ENCODE measurements at regions not wholly inside any gene's neighbourhood (a gene's known extent, or its start where the extent isn't known, plus 50 kb on each side); places are given as distances from the start of the nearest gene placed in this dataset.

- no peak for TF ChIP-seq CTCF (IDR thresholded peaks at IDR 0.05; ENCODE audit: extremely low read depth, missing control alignments)
Observed at GRCh38 chr10:117938104-117938503, 108.6 kb downstream of the RAB11FIP2 start.

GRCh38 chr10:117942226-117942625 lies 104.5 kb downstream of the RAB11FIP2 start:
- no peak for DNase-seq (ENCODE audit: low spot score)
- no peak for TF ChIP-seq CTCF (IDR thresholded peaks at IDR 0.05; ENCODE audit: extremely low read depth, missing control alignments)

More at GRCh38 chr10:117938104-117938503, 108.6 kb downstream of the RAB11FIP2 start:
- DNase-seq (ENCODE audit: low spot score), result no peak

GRCh38 chr10:117944676-117945447 lies 101.9 kb downstream of the RAB11FIP2 start:
- no peak for DNase-seq (ENCODE audit: low spot score)
- no peak for TF ChIP-seq CTCF (IDR thresholded peaks at IDR 0.05; ENCODE audit: extremely low read depth, missing control alignments)

- no peak for TF ChIP-seq CTCF (IDR thresholded peaks at IDR 0.05; ENCODE audit: extremely low read depth, missing control alignments)
- no peak for DNase-seq (ENCODE audit: low spot score)
Observed at GRCh38 chr10:117945651-117946050, 101.1 kb downstream of the RAB11FIP2 start.

- no peak for TF ChIP-seq CTCF (IDR thresholded peaks at IDR 0.05; ENCODE audit: extremely low read depth, missing control alignments)
- no peak for DNase-seq (ENCODE audit: low spot score)
Observed at GRCh38 chr10:117946525-117947070, 100.1 kb downstream of the RAB11FIP2 start.

GRCh38 chr10:117948493-117948892 lies 98.2 kb downstream of the RAB11FIP2 start:
- no peak for TF ChIP-seq CTCF (IDR thresholded peaks at IDR 0.05; ENCODE audit: extremely low read depth, missing control alignments)
- DNase-seq (ENCODE audit: low spot score), result no peak

GRCh38 chr10:117950408-117950807 lies 96.3 kb downstream of the RAB11FIP2 start:
- TF ChIP-seq CTCF (IDR thresholded peaks at IDR 0.05; ENCODE audit: extremely low read depth, missing control alignments), result no peak
- DNase-seq (ENCODE audit: low spot score), result no peak

All from GM20000 (cell line).